ENCODE measurements at regions not wholly inside any gene's neighbourhood (a gene's known extent, or its start where the extent isn't known, plus 50 kb on each side); places are given as distances from the start of the nearest gene placed in this dataset.
"Not testable (repeated sequence)": the region's sequence is repeated elsewhere in the genome, so short reads cannot be mapped to it uniquely, and the experiment has no call there.

GRCh38 chr7:131058561-131059288, 269.0 kb upstream of the MKLN1 start:
- not testable (repeated sequence) for DNase-seq

- not testable (repeated sequence) for DNase-seq
Measured at GRCh38 chr7:131059401-131059800, 268.3 kb upstream of the MKLN1 start.

- DNase-seq, result no peak
Measured at GRCh38 chr7:131061158-131061557, 266.5 kb upstream of the MKLN1 start.

GRCh38 chr7:131061818-131062217, 265.9 kb upstream of the MKLN1 start:
- no peak for DNase-seq

- DNase-seq, result peak; percentile 38
Measured at GRCh38 chr7:131066635-131067034, 261.0 kb upstream of the MKLN1 start.

GRCh38 chr7:131067220-131067619, 260.5 kb upstream of the MKLN1 start:
- DNase-seq, result no peak

GRCh38 chr7:131068604-131069021, 259.1 kb upstream of the MKLN1 start:
- DNase-seq, result no peak

- DNase-seq, result peak; percentile 85
Measured at GRCh38 chr7:131071786-131072504, 255.7 kb upstream of the MKLN1 start.

GRCh38 chr7:131072505-131073091, 255.1 kb upstream of the MKLN1 start:
- peak; percentile 55 for DNase-seq

- no peak for DNase-seq
Measured at GRCh38 chr7:131074043-131074442, 253.6 kb upstream of the MKLN1 start.

GRCh38 chr7:131074585-131074984, 253.1 kb upstream of the MKLN1 start:
- no peak for DNase-seq

- DNase-seq, result no peak
Measured at GRCh38 chr7:131075406-131075805, 252.3 kb upstream of the MKLN1 start.

- DNase-seq, result peak; percentile 34
Measured at GRCh38 chr7:131076032-131076431, 251.6 kb upstream of the MKLN1 start.

- no peak for DNase-seq
Measured at GRCh38 chr7:131076711-131077181, 250.9 kb upstream of the MKLN1 start.

GRCh38 chr7:131077735-131078134, 249.9 kb upstream of the MKLN1 start:
- DNase-seq, result no peak

- DNase-seq, result no peak
Measured at GRCh38 chr7:131080754-131081153, 246.9 kb upstream of the MKLN1 start.

GRCh38 chr7:131081308-131081707, 246.4 kb upstream of the MKLN1 start:
- DNase-seq, result no peak

- DNase-seq, result no peak
Measured at GRCh38 chr7:131083781-131084180, 243.9 kb upstream of the MKLN1 start.

- not testable (repeated sequence) for DNase-seq
Measured at GRCh38 chr7:131084336-131084735, 243.3 kb upstream of the MKLN1 start.

GRCh38 chr7:131087756-131088658, 239.7 kb upstream of the MKLN1 start:
- no peak for DNase-seq

GRCh38 chr7:131090188-131090587, 237.5 kb upstream of the MKLN1 start:
- no peak for DNase-seq

- no peak for DNase-seq
Measured at GRCh38 chr7:131090886-131091692, 236.6 kb upstream of the MKLN1 start.
